ENCODE measurements at regions not wholly inside any gene's neighbourhood (a gene's known extent, or its start where the extent isn't known, plus 50 kb on each side); places are given as distances from the start of the nearest gene placed in this dataset.
"Not testable (repeated sequence)": the region's sequence is repeated elsewhere in the genome, so short reads cannot be mapped to it uniquely, and the experiment has no call there.

DNA sequence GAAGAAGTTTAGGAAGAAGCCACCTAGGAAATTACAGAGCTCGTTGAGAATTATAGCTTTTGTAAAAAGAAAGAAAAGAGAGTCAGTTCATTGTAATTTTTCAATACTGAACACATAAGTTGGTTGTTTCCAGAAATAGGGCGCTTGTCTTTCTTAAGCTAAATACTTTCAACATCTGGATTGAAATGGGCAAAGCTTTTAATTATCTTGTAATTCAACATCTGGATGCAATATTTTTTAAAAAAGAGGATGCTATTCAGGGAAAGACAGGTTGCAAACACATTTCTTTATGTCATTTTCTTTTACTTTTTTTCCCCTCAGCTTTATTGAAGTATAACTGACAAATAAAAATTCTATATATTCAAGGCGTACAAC, 100.7 kb upstream of the TRPC7 start:
- DNase-seq (ENCODE audit: low spot score) = no peak

GRCh38 chr5:136458481-136458880, 93.1 kb upstream of the TRPC7 start:
- DNase-seq (ENCODE audit: low spot score) = no peak

DNA sequence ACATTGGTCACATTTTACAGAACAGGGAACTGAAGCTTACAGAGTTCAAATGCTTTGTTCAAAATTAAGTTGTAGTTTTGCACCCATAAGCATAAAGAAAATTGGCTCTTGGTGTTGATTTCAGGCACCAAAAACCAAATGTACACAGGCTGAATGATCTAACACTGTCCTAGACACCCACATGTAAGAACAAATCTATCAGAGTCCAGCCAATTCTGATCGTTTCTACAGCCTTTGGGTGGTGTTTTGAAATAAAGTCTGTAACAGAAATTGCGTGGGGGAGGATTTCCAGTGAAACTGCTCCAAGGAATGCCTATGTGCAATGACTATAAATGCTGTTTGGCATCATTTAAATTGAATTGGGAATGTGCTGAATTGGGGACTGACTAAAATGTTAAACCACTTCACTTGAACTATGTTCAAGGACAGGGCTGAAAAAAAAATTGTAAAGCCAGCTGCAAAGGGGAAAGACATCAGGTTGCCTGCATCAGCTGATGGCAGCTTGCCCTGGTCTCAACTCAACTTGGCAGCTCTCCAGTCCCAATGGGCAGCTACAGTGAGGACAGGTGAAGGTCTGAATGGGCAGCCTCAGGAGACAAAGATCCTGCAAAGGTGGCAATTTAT, 92.2 kb upstream of the TRPC7 start:
- DNase-seq (ENCODE audit: low spot score) = no peak

DNA sequence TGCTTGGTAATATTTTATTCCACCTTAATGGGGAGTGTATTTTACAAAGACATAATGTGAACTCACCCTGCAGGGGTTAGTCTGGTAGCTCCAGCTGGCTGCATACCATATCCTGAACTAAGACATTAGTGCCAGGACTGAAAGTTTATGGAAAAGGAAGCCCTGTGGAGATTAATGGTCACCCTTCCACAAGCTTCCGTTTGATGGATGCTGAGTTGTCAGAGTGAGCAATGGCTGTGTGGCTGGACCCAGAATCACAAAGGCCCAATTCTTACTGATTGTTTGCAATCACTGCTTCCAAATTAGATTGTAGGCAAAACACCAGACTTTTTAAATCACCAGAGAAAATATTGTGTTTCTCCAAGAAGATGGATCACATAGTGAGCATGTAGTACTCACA, 90.1 kb upstream of the TRPC7 start:
- no peak for DNase-seq (ENCODE audit: low spot score)

GRCh38 chr5:136453986-136454758, 88.8 kb upstream of the TRPC7 start:
- DNase-seq (ENCODE audit: low spot score) = no peak

DNA sequence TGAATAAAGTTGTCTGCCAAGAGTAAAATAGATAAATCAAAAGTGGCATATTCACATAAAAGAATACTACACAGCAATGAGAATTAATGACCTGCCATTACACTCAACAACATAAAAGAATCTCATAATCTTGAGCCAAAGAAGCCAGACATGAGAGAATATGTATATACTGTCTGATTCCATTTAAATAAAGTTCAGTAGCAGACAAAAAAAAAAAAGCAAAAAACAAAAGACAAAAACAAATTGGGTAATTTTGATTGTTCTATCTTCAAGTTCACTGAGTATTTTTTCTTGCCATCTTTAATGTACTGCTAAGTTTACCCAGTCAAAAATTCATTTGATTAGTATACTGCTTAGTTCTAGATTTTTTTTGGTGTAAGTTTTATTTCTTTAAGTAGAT, 87.9 kb upstream of the TRPC7 start:
- DNase-seq (ENCODE audit: low spot score) = no peak

GRCh38 chr5:136447576-136447975, 82.2 kb upstream of the TRPC7 start:
- not testable (repeated sequence) for DNase-seq (ENCODE audit: low spot score)

DNA sequence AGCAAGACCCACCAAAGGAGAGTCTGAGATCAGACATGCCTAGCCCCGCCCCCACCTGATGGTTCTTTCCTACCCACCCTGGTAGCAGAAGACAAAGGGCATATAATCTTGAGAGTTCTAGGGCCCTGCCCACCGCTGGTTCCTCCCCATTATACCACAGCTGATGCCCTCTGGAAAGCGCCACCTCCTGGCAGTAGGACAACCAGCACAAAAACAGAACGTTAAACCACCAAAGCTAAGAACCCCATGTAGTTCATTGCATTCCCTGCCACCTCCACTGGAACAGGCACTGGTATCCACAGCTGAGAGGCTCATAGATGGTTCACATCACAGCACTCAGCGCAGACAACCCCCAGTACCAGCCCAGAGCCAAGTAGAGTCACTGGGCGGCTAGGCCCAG, 81.2 kb upstream of the TRPC7 start:
- no peak for DNase-seq (ENCODE audit: low spot score)

GRCh38 chr5:136444099-136444498, 78.8 kb upstream of the TRPC7 start:
- DNase-seq (ENCODE audit: low spot score) = not testable (repeated sequence)

- no peak for DNase-seq (ENCODE audit: low spot score)
These were observed 74.0 kb upstream of the TRPC7 start for GRCh38 chr5:136439367-136439766.

- no peak for DNase-seq (ENCODE audit: low spot score)
These were observed 70.7 kb upstream of the TRPC7 start for GRCh38 chr5:136435946-136436543.

DNA sequence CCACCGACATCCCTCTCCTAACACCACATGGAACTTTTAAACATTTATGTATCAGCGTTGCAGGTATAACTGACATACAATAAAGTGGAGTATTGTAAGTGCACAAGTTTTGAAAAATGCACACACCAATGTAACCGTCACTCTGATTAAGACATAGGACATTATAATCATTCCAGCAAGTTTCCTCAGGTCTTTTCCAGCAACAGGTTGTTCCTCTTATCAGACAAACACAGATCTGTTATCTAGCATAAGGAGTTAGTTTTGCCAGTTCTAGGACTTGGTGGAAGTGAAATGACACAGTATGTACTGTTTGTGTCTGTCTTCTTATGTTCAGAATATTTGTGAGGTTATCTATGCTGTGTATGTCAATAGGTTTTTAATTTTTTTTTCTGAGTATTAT, 69.5 kb upstream of the TRPC7 start:
- DNase-seq (ENCODE audit: low spot score) = no peak

DNA sequence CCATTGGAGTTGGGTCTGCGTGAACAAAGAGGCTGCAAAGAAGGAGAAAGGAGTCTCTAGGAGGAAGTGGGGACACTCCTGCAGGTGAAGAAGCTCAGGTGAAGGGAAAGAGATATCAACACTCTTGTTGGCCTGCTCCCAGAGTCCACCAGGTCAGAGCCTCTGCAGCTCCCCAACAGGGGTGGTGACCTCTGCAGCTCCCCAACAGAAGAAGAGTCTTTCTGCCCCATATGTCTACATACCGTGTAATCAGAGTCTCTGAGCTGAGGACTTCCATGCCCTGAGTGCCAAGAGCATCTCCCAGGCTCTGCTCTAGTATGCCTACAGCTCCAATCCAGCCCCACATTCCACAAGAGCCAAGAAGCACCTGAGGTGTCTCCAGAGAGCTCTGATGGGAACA, 67.4 kb upstream of the TRPC7 start:
- no peak for DNase-seq (ENCODE audit: low spot score)

- DNase-seq (ENCODE audit: low spot score) = no peak
These were observed 64.7 kb upstream of the TRPC7 start for GRCh38 chr5:136430081-136430480.

DNA sequence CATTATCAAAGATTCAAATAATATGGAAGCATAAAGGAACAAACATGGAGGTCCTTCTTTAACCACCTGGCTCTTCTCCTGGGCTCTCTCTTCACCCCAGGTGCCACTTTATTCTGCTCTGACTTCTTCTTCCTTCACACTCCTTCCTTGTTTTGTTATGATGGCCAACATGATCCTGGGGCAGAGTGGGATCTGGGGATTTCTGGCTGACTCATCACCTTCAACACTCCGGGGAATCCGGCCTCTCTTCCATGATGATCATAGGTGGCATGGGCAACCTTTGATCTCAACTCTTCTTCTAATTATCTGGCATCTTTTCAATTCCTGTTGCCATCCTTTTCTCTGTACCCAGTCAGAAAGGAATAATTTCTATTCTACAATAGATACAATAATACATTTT, 62.1 kb upstream of the TRPC7 start:
- no peak for DNase-seq (ENCODE audit: low spot score)

GRCh38 chr5:136425921-136426320, 60.6 kb upstream of the TRPC7 start:
- DNase-seq (ENCODE audit: low spot score) = no peak

- peak; percentile 45 for DNase-seq (ENCODE audit: low spot score)
These were observed 59.7 kb upstream of the TRPC7 start for GRCh38 chr5:136424835-136425584.

DNA sequence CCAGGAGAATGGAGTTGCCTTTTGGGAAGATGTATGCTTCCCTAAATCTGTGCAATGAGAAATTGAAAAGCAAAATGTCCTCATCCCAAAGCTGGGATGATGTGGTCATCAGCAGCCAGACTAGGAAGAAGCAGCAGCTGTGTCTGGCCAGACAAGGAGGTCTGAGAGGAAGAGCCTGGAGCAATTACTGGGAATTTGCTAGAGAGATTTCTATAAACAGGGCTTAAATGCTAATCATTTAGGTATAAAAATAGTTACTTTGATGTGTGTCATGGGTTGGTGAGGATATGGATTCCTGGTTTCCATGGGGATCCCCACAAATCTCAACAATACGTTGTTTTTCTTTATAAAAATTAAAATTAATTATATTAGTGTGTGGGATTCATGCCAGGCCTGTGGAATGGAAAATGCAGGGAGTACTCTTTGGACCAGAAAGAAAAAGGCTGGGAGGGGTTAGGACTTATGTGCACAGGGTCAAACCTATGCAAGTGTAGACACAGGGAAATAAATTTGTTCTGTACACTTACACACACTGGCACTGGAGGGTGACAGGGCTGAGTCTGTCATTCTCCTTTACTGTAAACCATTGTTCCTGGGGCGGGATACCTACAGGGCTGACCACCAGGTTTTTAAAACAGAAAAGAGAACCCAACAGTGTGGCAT, 58.7 kb upstream of the TRPC7 start:
- no peak for DNase-seq (ENCODE audit: low spot score)

GRCh38 chr5:136420168-136420898, 55.0 kb upstream of the TRPC7 start:
- no peak for DNase-seq (ENCODE audit: low spot score)

DNA sequence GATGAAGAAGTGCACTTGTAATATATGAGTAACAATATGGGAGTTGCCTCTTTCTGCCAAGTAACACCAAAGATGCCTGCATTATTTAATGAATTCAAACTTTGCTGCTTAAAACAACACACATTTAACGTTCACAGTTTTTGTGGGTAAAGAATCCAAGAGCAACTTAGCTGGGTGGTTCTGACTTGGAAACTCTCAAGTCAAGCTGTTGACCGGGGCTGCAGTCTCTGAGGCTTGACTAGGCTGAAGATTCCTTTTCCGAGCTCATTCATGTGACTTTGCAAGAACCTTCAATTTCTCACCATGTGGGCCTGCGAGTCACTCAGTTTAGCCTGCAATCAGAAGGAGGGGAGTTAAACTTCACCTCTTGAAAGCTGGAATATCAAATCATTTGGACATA, 53.0 kb upstream of the TRPC7 start:
- DNase-seq (ENCODE audit: low spot score) = no peak

All from H4 (cell line).